ENCODE measurements at regions not wholly inside any gene's neighbourhood (a gene's known extent, or its start where the extent isn't known, plus 50 kb on each side); places are given as distances from the start of the nearest gene placed in this dataset.

- DNase-seq: no peak
- Histone ChIP-seq H3K36me3 (ENCODE audit: low read depth) (no peaks in the 10 kb centered on the region), H3K4me1 (ENCODE audit: low read depth) (no peaks in the 10 kb centered on the region), H3K9me3 (no peaks in the 10 kb centered on the region), H3K4me3 (no peak overlapping the region)
- ATAC-seq: no peak
- intact Hi-C loops (cut with DNase I, micrococcal nuclease): no loop called here
- no peak for TF ChIP-seq CTCF (IDR thresholded peaks at IDR 0.05)
Observed at GRCh38 chr14:53333809-53334208, 180.7 kb upstream of the DDHD1 start.

GRCh38 chr14:53331921-53332320 lies 178.8 kb upstream of the DDHD1 start:
- DNase-seq: no peak
- ATAC-seq: no peak
- Histone ChIP-seq H3K4me3 (no peak overlapping the region), H3K36me3 (ENCODE audit: low read depth) (no peaks in the 10 kb centered on the region), H3K4me1 (ENCODE audit: low read depth) (no peaks in the 10 kb centered on the region), H3K9me3 (no peaks in the 10 kb centered on the region)
- no peak for TF ChIP-seq CTCF (IDR thresholded peaks at IDR 0.05)
- intact Hi-C loops (cut with DNase I, micrococcal nuclease): no loop called here

GRCh38 chr14:53331247-53331646 lies 178.1 kb upstream of the DDHD1 start:
- H3K4me1 ChIP-seq (ENCODE audit: low read depth): no peaks in the 10 kb centered on the region
- ATAC-seq (no peak), DNase-seq (no peak)
- H3K36me3 ChIP-seq (ENCODE audit: low read depth): no peaks in the 10 kb centered on the region
- H3K9me3 ChIP-seq: no peaks in the 10 kb centered on the region
- TF ChIP-seq CTCF (IDR thresholded peaks at IDR 0.05): no peak
- no peak overlapping the region for H3K4me3 ChIP-seq
- intact Hi-C loops (cut with DNase I, micrococcal nuclease): no loop called here

- ATAC-seq (no peak), DNase-seq (no peak)
- Histone ChIP-seq H3K4me1 (ENCODE audit: low read depth) (no peaks in the 10 kb centered on the region), H3K36me3 (ENCODE audit: low read depth) (no peaks in the 10 kb centered on the region), H3K4me3 (no peak overlapping the region), H3K9me3 (no peaks in the 10 kb centered on the region)
- intact Hi-C loops (cut with DNase I, micrococcal nuclease): no loop called here
- no peak for TF ChIP-seq CTCF (IDR thresholded peaks at IDR 0.05)
Observed at GRCh38 chr14:53330441-53330840, 177.3 kb upstream of the DDHD1 start.

GRCh38 chr14:53328841-53329240 lies 175.7 kb upstream of the DDHD1 start:
- Histone ChIP-seq H3K4me3 (no peak overlapping the region), H3K36me3 (ENCODE audit: low read depth) (no peaks in the 10 kb centered on the region), H3K4me1 (ENCODE audit: low read depth) (no peaks in the 10 kb centered on the region), H3K9me3 (no peaks in the 10 kb centered on the region)
- ATAC-seq (no peak), DNase-seq (no peak)
- no peak for TF ChIP-seq CTCF (IDR thresholded peaks at IDR 0.05)
- intact Hi-C loops (cut with DNase I, micrococcal nuclease): no loop called here

GRCh38 chr14:53327716-53328115 lies 174.6 kb upstream of the DDHD1 start:
- Histone ChIP-seq H3K4me3 (no peak overlapping the region), H3K36me3 (ENCODE audit: low read depth) (no peaks in the 10 kb centered on the region), H3K9me3 (no peaks in the 10 kb centered on the region), H3K4me1 (ENCODE audit: low read depth) (no peaks in the 10 kb centered on the region)
- intact Hi-C loops (cut with DNase I, micrococcal nuclease): no loop called here
- TF ChIP-seq CTCF (IDR thresholded peaks at IDR 0.05): no peak
- DNase-seq (no peak), ATAC-seq (no peak)

Data from mucosa of descending colon (tissue), 3 donors.